ENCODE measurements at regions not wholly inside any gene's neighbourhood (a gene's known extent, or its start where the extent isn't known, plus 50 kb on each side); places are given as distances from the start of the nearest gene placed in this dataset.
A peak's percentile ranks its signal among the peaks of the same experiment; 100 is the strongest.

- H3K9me3 ChIP-seq (ENCODE audit: insufficient read depth, low read depth, low read length) = no peaks in the 10 kb centered on the region
- no peak overlapping the region for H3K27ac ChIP-seq (ENCODE audit: low read depth, low read length)
- no peak overlapping the region for H3K4me3 ChIP-seq (ENCODE audit: low read length)
- H3K4me1 ChIP-seq (ENCODE audit: insufficient read depth, low read length) = peaks cover 12% of the 10 kb centered on the region; the same call in 1 of the 2 replicates
- H3K9ac ChIP-seq (ENCODE audit: low read depth, low read length) = no peak overlapping the region
- H3K36me3 ChIP-seq (ENCODE audit: insufficient read depth, low read length) = no peaks in the 10 kb centered on the region
- 86% methylated on average over 13 of the region's 13 CpGs for WGBS
- no peaks in the 10 kb centered on the region for H3K27me3 ChIP-seq (ENCODE audit: insufficient read depth, low read length)
Observed at GRCh38 chr9:134967547-134967930, 49.8 kb upstream of the FCN1 start.

- Histone ChIP-seq H3K4me3 (ENCODE audit: low read length) (no peak overlapping the region), H3K9me3 (ENCODE audit: insufficient read depth, low read depth, low read length) (no peaks in the 10 kb centered on the region), H3K27ac (ENCODE audit: low read depth, low read length) (no peak overlapping the region), H3K27me3 (ENCODE audit: insufficient read depth, low read length) (no peaks in the 10 kb centered on the region), H3K4me1 (ENCODE audit: insufficient read depth, low read length) (peaks cover 12% of the 10 kb centered on the region; the same call in 1 of the 2 replicates), H3K9ac (ENCODE audit: low read depth, low read length) (no peak overlapping the region), H3K36me3 (ENCODE audit: insufficient read depth, low read length) (no peaks in the 10 kb centered on the region)
- WGBS = 76% methylated on average over 18 of the region's 18 CpGs
Observed at GRCh38 chr9:134968011-134968822, 50.5 kb upstream of the FCN1 start.

- no peak overlapping the region for H3K27ac ChIP-seq (ENCODE audit: low read depth, low read length)
- no peak overlapping the region for H3K4me3 ChIP-seq (ENCODE audit: low read length)
- H3K9me3 ChIP-seq (ENCODE audit: insufficient read depth, low read depth, low read length) = no peaks in the 10 kb centered on the region
- peaks cover 16% of the 10 kb centered on the region for H3K4me1 ChIP-seq (ENCODE audit: insufficient read depth, low read length)
- no peaks in the 10 kb centered on the region for H3K36me3 ChIP-seq (ENCODE audit: insufficient read depth, low read length)
- no peaks in the 10 kb centered on the region for H3K27me3 ChIP-seq (ENCODE audit: insufficient read depth, low read length)
- WGBS = 96% methylated on average over 3 of the region's 3 CpGs
- H3K9ac ChIP-seq (ENCODE audit: low read depth, low read length) = no peak overlapping the region
Observed at GRCh38 chr9:134968823-134969090, 51.0 kb upstream of the FCN1 start.

GRCh38 chr9:134969156-134970045 lies 51.7 kb upstream of the FCN1 start:
- H3K27ac ChIP-seq (ENCODE audit: low read depth, low read length) = no peak overlapping the region
- no peak overlapping the region for H3K4me3 ChIP-seq (ENCODE audit: low read length)
- H3K27me3 ChIP-seq (ENCODE audit: insufficient read depth, low read length) = peaks cover 2% of the 10 kb centered on the region; the same call in 1 of the 2 replicates
- H3K4me1 ChIP-seq (ENCODE audit: insufficient read depth, low read length) = peaks cover 22% of the 10 kb centered on the region
- H3K9ac ChIP-seq (ENCODE audit: low read depth, low read length) = no peak overlapping the region
- 92% methylated on average over 15 of the region's 15 CpGs for WGBS
- H3K36me3 ChIP-seq (ENCODE audit: insufficient read depth, low read length) = no peaks in the 10 kb centered on the region
- no peaks in the 10 kb centered on the region for H3K9me3 ChIP-seq (ENCODE audit: insufficient read depth, low read depth, low read length)

GRCh38 chr9:134970198-134970597 lies 52.5 kb upstream of the FCN1 start:
- WGBS = 92% methylated on average over 6 of the region's 6 CpGs
- Histone ChIP-seq H3K9me3 (ENCODE audit: insufficient read depth, low read depth, low read length) (no peaks in the 10 kb centered on the region), H3K27me3 (ENCODE audit: insufficient read depth, low read length) (peaks cover 2% of the 10 kb centered on the region; the same call in 1 of the 2 replicates), H3K4me3 (ENCODE audit: low read length) (no peak overlapping the region), H3K27ac (ENCODE audit: low read depth, low read length) (no peak overlapping the region), H3K36me3 (ENCODE audit: insufficient read depth, low read length) (no peaks in the 10 kb centered on the region), H3K9ac (ENCODE audit: low read depth, low read length) (no peak overlapping the region), H3K4me1 (ENCODE audit: insufficient read depth, low read length) (peaks cover 30% of the 10 kb centered on the region)

GRCh38 chr9:134970719-134971118 lies 53.0 kb upstream of the FCN1 start:
- no peaks in the 10 kb centered on the region for H3K9me3 ChIP-seq (ENCODE audit: insufficient read depth, low read depth, low read length)
- no peak overlapping the region for H3K27ac ChIP-seq (ENCODE audit: low read depth, low read length)
- peaks cover 2% of the 10 kb centered on the region; the same call in 1 of the 2 replicates for H3K27me3 ChIP-seq (ENCODE audit: insufficient read depth, low read length)
- 93% methylated on average over 7 of the region's 7 CpGs for WGBS
- H3K9ac ChIP-seq (ENCODE audit: low read depth, low read length) = no peak overlapping the region
- no peaks in the 10 kb centered on the region for H3K36me3 ChIP-seq (ENCODE audit: insufficient read depth, low read length)
- H3K4me1 ChIP-seq (ENCODE audit: insufficient read depth, low read length) = peaks cover 35% of the 10 kb centered on the region
- H3K4me3 ChIP-seq (ENCODE audit: low read length) = no peak overlapping the region

- Histone ChIP-seq H3K4me3 (ENCODE audit: low read length) (no peak overlapping the region), H3K36me3 (ENCODE audit: insufficient read depth, low read length) (no peaks in the 10 kb centered on the region), H3K4me1 (ENCODE audit: insufficient read depth, low read length) (peaks cover 39% of the 10 kb centered on the region), H3K9me3 (ENCODE audit: insufficient read depth, low read depth, low read length) (no peaks in the 10 kb centered on the region), H3K27ac (ENCODE audit: low read depth, low read length) (no peak overlapping the region), H3K9ac (ENCODE audit: low read depth, low read length) (no peak overlapping the region), H3K27me3 (ENCODE audit: insufficient read depth, low read length) (peaks cover 2% of the 10 kb centered on the region; the same call in 1 of the 2 replicates)
- 95% methylated on average over 7 of the region's 7 CpGs for WGBS
Observed at GRCh38 chr9:134971196-134971595, 53.5 kb upstream of the FCN1 start.

- no peaks in the 10 kb centered on the region for H3K36me3 ChIP-seq (ENCODE audit: insufficient read depth, low read length)
- H3K4me1 ChIP-seq (ENCODE audit: insufficient read depth, low read length) = peaks cover 42% of the 10 kb centered on the region
- no peak overlapping the region for H3K4me3 ChIP-seq (ENCODE audit: low read length)
- WGBS = 97% methylated on average over 4 of the region's 4 CpGs
- no peak overlapping the region for H3K27ac ChIP-seq (ENCODE audit: low read depth, low read length)
- no peak overlapping the region for H3K9ac ChIP-seq (ENCODE audit: low read depth, low read length)
- H3K27me3 ChIP-seq (ENCODE audit: insufficient read depth, low read length) = peaks cover 2% of the 10 kb centered on the region; the same call in 1 of the 2 replicates
- no peaks in the 10 kb centered on the region for H3K9me3 ChIP-seq (ENCODE audit: insufficient read depth, low read depth, low read length)
Observed at GRCh38 chr9:134971696-134972095, 54.0 kb upstream of the FCN1 start.

GRCh38 chr9:134972140-134972539 lies 54.4 kb upstream of the FCN1 start:
- 96% methylated on average over 9 of the region's 9 CpGs for WGBS
- Histone ChIP-seq H3K36me3 (ENCODE audit: insufficient read depth, low read length) (no peaks in the 10 kb centered on the region), H3K27ac (ENCODE audit: low read depth, low read length) (no peak overlapping the region), H3K4me3 (ENCODE audit: low read length) (no peak overlapping the region), H3K4me1 (ENCODE audit: insufficient read depth, low read length) (peaks cover 42% of the 10 kb centered on the region), H3K9ac (ENCODE audit: low read depth, low read length) (no peak overlapping the region), H3K9me3 (ENCODE audit: insufficient read depth, low read depth, low read length) (no peaks in the 10 kb centered on the region), H3K27me3 (ENCODE audit: insufficient read depth, low read length) (peaks cover 2% of the 10 kb centered on the region; the same call in 1 of the 2 replicates)

- Histone ChIP-seq H3K27ac (ENCODE audit: low read depth, low read length) (peak overlapping the region; percentile 54), H3K4me1 (ENCODE audit: insufficient read depth, low read length) (peaks cover 29% of the 10 kb centered on the region), H3K36me3 (ENCODE audit: insufficient read depth, low read length) (no peaks in the 10 kb centered on the region), H3K9me3 (ENCODE audit: insufficient read depth, low read depth, low read length) (no peaks in the 10 kb centered on the region), H3K9ac (ENCODE audit: low read depth, low read length) (no peak overlapping the region), H3K4me3 (ENCODE audit: low read length) (peak overlapping the region; percentile 25; the same call in 1 of the 2 replicates), H3K27me3 (ENCODE audit: insufficient read depth, low read length) (peaks cover 2% of the 10 kb centered on the region; the same call in 1 of the 2 replicates)
- 14% methylated on average over 1 of the region's 1 CpG for WGBS
Observed at GRCh38 chr9:134975253-134975652, 57.5 kb upstream of the FCN1 start.

- no peak overlapping the region for H3K9ac ChIP-seq (ENCODE audit: low read depth, low read length)
- H3K27ac ChIP-seq (ENCODE audit: low read depth, low read length) = no peak overlapping the region
- H3K4me1 ChIP-seq (ENCODE audit: insufficient read depth, low read length) = peaks cover 29% of the 10 kb centered on the region
- 88% methylated on average over 1 of the region's 1 CpG for WGBS
- H3K36me3 ChIP-seq (ENCODE audit: insufficient read depth, low read length) = no peaks in the 10 kb centered on the region
- no peaks in the 10 kb centered on the region for H3K9me3 ChIP-seq (ENCODE audit: insufficient read depth, low read depth, low read length)
- H3K27me3 ChIP-seq (ENCODE audit: insufficient read depth, low read length) = peaks cover 2% of the 10 kb centered on the region; the same call in 1 of the 2 replicates
- H3K4me3 ChIP-seq (ENCODE audit: low read length) = no peak overlapping the region
Observed at GRCh38 chr9:134976403-134976802, 58.7 kb upstream of the FCN1 start.

All from HUES64 (cell line).